OCI-LY7 (cell line): ENCODE measurements at regions not wholly inside any gene's neighbourhood (a gene's known extent, or its start where the extent isn't known, plus 50 kb on each side); places are given as distances from the start of the nearest gene placed in this dataset.
"Not testable (repeated sequence)": the region's sequence is repeated elsewhere in the genome, so short reads cannot be mapped to it uniquely, and the experiment has no call there.

Experiments used
- BruUV-seq: library from RNA; stranded (reverse); fragments of 400-500 nt; replicated peaks from 2 replicates; lab custom pipeline; 2021; lab: Mats Ljungman, UMichigan
- CTCF ChIA-PET: fragments of 300-600 bp; sonication (Branson Sonifier 250); formaldehyde crosslinking; loops from one replicate; lab custom pipeline; 2022; ENCODE audit warnings: antibody characterized with exemption; ENCODE audit not compliant: unreplicated experiment; lab: Charles Lee
- POLR2A ChIA-PET: fragments of 300-600 bp; sonication (Branson Sonifier 250); formaldehyde crosslinking; loops from one replicate; lab custom pipeline; 2022; ENCODE audit warnings: antibody characterized with exemption; lab: Charles Lee
- DNase-seq: peaks from one replicate; pipeline ENCODE4 v3.0.0-alpha.2; 2015; ENCODE audit warnings: low spot score
- H2AFZ ChIP-seq: fragments of 200-600 bp; sonication (generic), shearing (Covaris generic); 2 replicates; pipeline ENCODE4 v1.6.1; 2014; ENCODE audit warnings: mild to moderate bottlenecking, antibody characterized with exemption, low read length, moderate library complexity
- H3K27ac ChIP-seq: fragments of 200-600 bp; sonication (generic); 2 replicates; pipeline ENCODE4 v1.5.1; 2014; ENCODE audit warnings: mixed run types, low read depth, mild to moderate bottlenecking, moderate library complexity, low read length, inconsistent platforms; ENCODE audit not compliant: poor library complexity, severe bottlenecking
- H3K36me3 ChIP-seq: fragments of 200-600 bp; sonication (generic); 2 replicates; pipeline ENCODE4 v1.6.1; 2014; ENCODE audit warnings: mild to moderate bottlenecking, antibody characterized with exemption, low read length, moderate library complexity, mixed read lengths; ENCODE audit not compliant: insufficient read depth
- H3K4me1 ChIP-seq: fragments of 200-600 bp; sonication (generic); 2 replicates; pipeline ENCODE4 v1.5.1; 2014; ENCODE audit warnings: mild to moderate bottlenecking, low read length; ENCODE audit not compliant: insufficient read depth, poor library complexity, severe bottlenecking
- H3K4me2 ChIP-seq: fragments of 200-600 bp; sonication (generic); 2 replicates; pipeline ENCODE4 v1.6.1; 2014; ENCODE audit warnings: mild to moderate bottlenecking, low read length
- H3K4me3 ChIP-seq: fragments of 200-600 bp; sonication (generic); 2 replicates; pipeline ENCODE4 v1.5.1; 2014; ENCODE audit warnings: mild to moderate bottlenecking, low read depth, low read length; ENCODE audit not compliant: poor library complexity, severe bottlenecking
- H3K79me2 ChIP-seq: fragments of 200-600 bp; sonication (generic); 2 replicates; pipeline ENCODE4 v1.6.1; 2016; ENCODE audit warnings: low read depth, mild to moderate bottlenecking, low read length, moderate library complexity, mixed read lengths; ENCODE audit not compliant: insufficient read depth
- H3K9me2 ChIP-seq: fragments of 200-600 bp; sonication (generic); 2 replicates; pipeline ENCODE4 v1.6.1; 2016; ENCODE audit warnings: mild to moderate bottlenecking, low read length, mixed read lengths; ENCODE audit not compliant: insufficient read depth
- H3K9me3 ChIP-seq: fragments of 200-600 bp; sonication (generic); 2 replicates; pipeline ENCODE4 v1.6.1; 2014; ENCODE audit warnings: mild to moderate bottlenecking, mixed run types, low read length, mixed read lengths
- H4K20me1 ChIP-seq: fragments of 200-600 bp; sonication (generic); 2 replicates; pipeline ENCODE4 v1.6.1; 2014; ENCODE audit warnings: mild to moderate bottlenecking, antibody characterized with exemption, low read length, moderate library complexity, mixed read lengths; ENCODE audit not compliant: insufficient read depth
- EZH2phosphoT487 ChIP-seq: fragments of 200-600 bp; sonication (generic); IDR thresholded peaks from 2 replicates; pipeline ENCODE4 v1.6.1; 2018; ENCODE audit warnings: low read depth, borderline replicate concordance, mild to moderate bottlenecking, mixed run types, antibody characterized with exemption, low read length, moderate library complexity, mixed read lengths
- intact Hi-C: fragments of 100-400 bp; cut with micrococcal nuclease; formaldehyde crosslinking; loops from one replicate; pipeline ENCODE4 v1.10.0; 2022; ENCODE audit not compliant: unreplicated experiment
- TF ChIP-seq, protein P1 (sequence below): fragments of 200-600 bp; sonication (generic); conservative IDR thresholded peaks from 2 replicates; pipeline ENCODE4 v1.5.1; 2014; ENCODE audit warnings: mild to moderate bottlenecking, antibody characterized with exemption, low read length, moderate library complexity, mixed read lengths

DNA sequence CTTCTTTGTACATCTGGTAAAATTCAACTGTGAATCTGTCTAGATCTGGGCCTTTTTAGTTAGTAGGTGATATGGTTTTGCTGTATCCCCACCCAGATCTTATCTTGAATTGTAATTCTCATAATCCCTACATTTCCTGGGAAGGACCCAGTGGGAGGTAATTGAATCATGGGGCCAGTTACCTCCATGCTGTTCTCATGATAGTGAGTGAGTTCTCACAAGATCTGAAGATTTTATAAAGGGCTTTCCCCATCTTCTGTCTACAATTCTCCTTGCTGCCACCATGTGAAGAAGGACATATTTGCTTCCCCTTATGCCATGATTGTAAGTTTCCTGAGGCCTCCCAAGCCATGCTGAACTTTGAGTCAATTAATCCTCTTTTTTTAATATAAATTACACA, 410.4 kb upstream of the EPHA7 start:
- DNase-seq, H3K4me3 ChIP-seq, H3K4me2 ChIP-seq, CTCF ChIA-PET, POLR2A ChIA-PET, BruUV-seq, H3K9me3 ChIP-seq, H2AFZ ChIP-seq, H3K36me3 ChIP-seq, H3K9me2 ChIP-seq, H4K20me1 ChIP-seq, H3K27ac ChIP-seq, H3K79me2 ChIP-seq, intact Hi-C loops, H3K4me1 ChIP-seq: not testable (repeated sequence)

DNA sequence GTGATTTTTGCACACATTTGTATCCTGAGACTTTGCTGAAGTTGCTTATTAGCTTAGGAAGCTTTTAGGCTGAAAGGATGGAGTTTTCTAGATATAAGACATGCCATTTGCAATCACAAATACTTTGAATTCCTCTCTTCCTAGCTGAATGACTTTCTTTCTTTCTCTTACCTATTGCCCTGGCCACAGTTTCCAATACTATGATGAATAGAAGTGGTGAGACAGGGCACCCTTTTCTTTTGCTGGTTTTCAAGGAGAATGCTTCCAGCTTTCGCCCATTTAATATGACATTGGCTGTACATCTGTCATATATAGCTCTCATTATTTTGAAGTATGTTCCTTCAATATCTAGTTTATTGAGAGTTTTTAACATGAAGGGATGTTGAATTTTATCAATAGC, 409.6 kb upstream of the EPHA7 start:
- TF ChIP-seq, protein P1, sequence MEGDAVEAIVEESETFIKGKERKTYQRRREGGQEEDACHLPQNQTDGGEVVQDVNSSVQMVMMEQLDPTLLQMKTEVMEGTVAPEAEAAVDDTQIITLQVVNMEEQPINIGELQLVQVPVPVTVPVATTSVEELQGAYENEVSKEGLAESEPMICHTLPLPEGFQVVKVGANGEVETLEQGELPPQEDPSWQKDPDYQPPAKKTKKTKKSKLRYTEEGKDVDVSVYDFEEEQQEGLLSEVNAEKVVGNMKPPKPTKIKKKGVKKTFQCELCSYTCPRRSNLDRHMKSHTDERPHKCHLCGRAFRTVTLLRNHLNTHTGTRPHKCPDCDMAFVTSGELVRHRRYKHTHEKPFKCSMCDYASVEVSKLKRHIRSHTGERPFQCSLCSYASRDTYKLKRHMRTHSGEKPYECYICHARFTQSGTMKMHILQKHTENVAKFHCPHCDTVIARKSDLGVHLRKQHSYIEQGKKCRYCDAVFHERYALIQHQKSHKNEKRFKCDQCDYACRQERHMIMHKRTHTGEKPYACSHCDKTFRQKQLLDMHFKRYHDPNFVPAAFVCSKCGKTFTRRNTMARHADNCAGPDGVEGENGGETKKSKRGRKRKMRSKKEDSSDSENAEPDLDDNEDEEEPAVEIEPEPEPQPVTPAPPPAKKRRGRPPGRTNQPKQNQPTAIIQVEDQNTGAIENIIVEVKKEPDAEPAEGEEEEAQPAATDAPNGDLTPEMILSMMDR = no peak
- TF ChIP-seq EZH2phosphoT487 = no peak
- Histone ChIP-seq H3K4me1 (no peaks in the 10 kb centered on the region), H3K9me2 (no peaks in the 10 kb centered on the region), H3K4me3 (no peak overlapping the region), H3K4me2 (no peak overlapping the region), H2AFZ (no peak overlapping the region), H3K36me3 (no peaks in the 10 kb centered on the region), H4K20me1 (no peaks in the 10 kb centered on the region), H3K9me3 (no peaks in the 10 kb centered on the region), H3K79me2 (no peaks in the 10 kb centered on the region), H3K27ac (no peak overlapping the region)
- ChIA-PET POLR2A (interaction anchor here (0.7 kb wide), 1 partner anchor 1149 kb away, joined by 3 read pairs; no protein-coding TSS in a partner anchor), CTCF (no interaction called here)
- no TSS peak for BruUV-seq
- no peak for DNase-seq
- intact Hi-C loops = no loop called here

DNA sequence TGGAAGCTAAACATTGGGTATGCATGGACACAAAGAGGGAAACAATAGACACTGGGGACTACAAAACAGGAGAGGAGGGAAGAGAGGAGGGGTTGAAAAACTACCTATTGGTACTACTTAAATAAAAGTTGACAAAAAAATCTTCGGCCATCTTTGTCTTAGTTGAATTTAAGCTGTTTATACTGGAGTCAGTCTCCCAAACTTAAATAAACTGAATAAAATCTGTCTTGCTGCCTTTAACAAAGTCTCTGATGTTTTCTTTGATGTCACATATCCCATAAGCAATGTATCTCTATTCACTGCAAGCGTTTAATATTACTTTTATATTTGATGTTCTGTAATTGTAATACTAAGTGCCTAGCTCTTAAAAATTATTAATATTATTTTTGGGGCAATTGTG, 409.2 kb upstream of the EPHA7 start:
- Histone ChIP-seq H3K27ac (no peak overlapping the region), H3K9me3 (no peaks in the 10 kb centered on the region), H4K20me1 (no peaks in the 10 kb centered on the region), H3K4me1 (no peaks in the 10 kb centered on the region), H3K36me3 (no peaks in the 10 kb centered on the region), H3K4me3 (no peak overlapping the region), H2AFZ (no peak overlapping the region), H3K4me2 (no peak overlapping the region), H3K9me2 (no peaks in the 10 kb centered on the region), H3K79me2 (no peaks in the 10 kb centered on the region)
- DNase-seq = no peak
- BruUV-seq = no TSS peak
- no peak for TF ChIP-seq EZH2phosphoT487
- TF ChIP-seq, protein P1 = no peak
- intact Hi-C loops = no loop called here
- ChIA-PET POLR2A (no interaction called here), CTCF (no interaction called here)
